SK-N-SH (cell line): ENCODE measurements at regions not wholly inside any gene's neighbourhood (a gene's known extent, or its start where the extent isn't known, plus 50 kb on each side); places are given as distances from the start of the nearest gene placed in this dataset.

ENCODE experiments used
- CTCF ChIA-PET: fragments of 300-600, 350-600 bp; formaldehyde crosslinking; extraction: SDS; loops from one replicate; lab custom pipeline; 2021; lab: Yijun Ruan, JAX
- POLR2A ChIA-PET: fragments of 350-600 bp; sonication (Branson Sonifier 250); formaldehyde crosslinking; extraction: SDS; loops from one replicate; lab custom pipeline; 2020; ENCODE audit warnings: antibody characterized with exemption, inconsistent platforms; lab: Yijun Ruan, JAX
- DNase-seq: peaks from one replicate; pipeline ENCODE4 v3.0.0; 2012
- H2AFZ ChIP-seq: fragments of 200-600 bp; sonication (generic); 2 replicates; pipeline ENCODE4 v1.8.1; 2016; ENCODE audit warnings: antibody characterized with exemption, mild to moderate bottlenecking, low read depth
- H3F3A ChIP-seq: fragments of 200-600 bp; sonication (generic); replicated peaks from 2 replicates; pipeline ENCODE3; 2016; ENCODE audit warnings: antibody characterized with exemption, mild to moderate bottlenecking; ENCODE audit not compliant: insufficient read depth
- H3K27ac ChIP-seq, 2 experiments: fragments of 200-500 bp in 1 of 2; fragments of 200-600 bp in 1 of 2; sonication (Bioruptor generic) in 1 of 2; sonication (generic), shearing (Covaris generic) in 1 of 2; 2 replicates each; pipeline versions ENCODE4 v1.5.1 to v1.6.1; 2014 to 2016; ENCODE audit warnings: low read depth in 2 of 2, inconsistent platforms in 1 of 2, low read length in 1 of 2, mild to moderate bottlenecking in 1 of 2, mixed read lengths in 1 of 2
- H3K27me3 ChIP-seq: fragments of 200-600 bp; sonication (generic), shearing (Covaris generic); 2 replicates; pipeline ENCODE4 v1.6.1; 2016; ENCODE audit warnings: mixed run types; ENCODE audit not compliant: insufficient read depth
- H3K36me3 ChIP-seq, 2 experiments: fragments of 200-500 bp in 1 of 2; fragments of 200-600 bp in 1 of 2; sonication (Bioruptor generic) in 1 of 2; sonication (generic) in 1 of 2; replicated peaks in 1 of 2; 2 replicates each; pipeline versions ENCODE3 to v1.5.1; 2014 to 2016; ENCODE audit warnings: low read length in 1 of 2, mild to moderate bottlenecking in 1 of 2; ENCODE audit not compliant: insufficient read depth in 2 of 2, control insufficient read depth in 1 of 2
- H3K4me1 ChIP-seq, 2 experiments: fragments of 200-500 bp in 1 of 2; fragments of 200-600 bp in 1 of 2; sonication (Bioruptor generic) in 1 of 2; sonication (generic), shearing (Covaris generic) in 1 of 2; 2 replicates each; pipeline versions ENCODE4 v1.5.1 to v1.6.1; 2014 to 2016; ENCODE audit warnings: low read depth in 1 of 2, low read length in 1 of 2, mixed run types in 1 of 2; ENCODE audit not compliant: insufficient read depth in 2 of 2, control insufficient read depth in 1 of 2
- H3K4me2 ChIP-seq: fragments of 200-600 bp; sonication (generic), shearing (Covaris generic); 2 replicates; pipeline ENCODE4 v1.6.1; 2017; ENCODE audit warnings: mixed run types
- H3K4me3 ChIP-seq, 2 experiments: fragments of 200-500 bp in 1 of 2; fragments of 200-600 bp in 1 of 2; sonication (Bioruptor generic) in 1 of 2; sonication (generic), shearing (Covaris generic) in 1 of 2; 2 replicates each; pipeline versions ENCODE4 v1.5.1 to v1.8.1; 2014 to 2016; ENCODE audit warnings: low read depth in 2 of 2, inconsistent platforms in 1 of 2, low read length in 1 of 2, mild to moderate bottlenecking in 1 of 2, mixed read lengths in 1 of 2, moderate library complexity in 1 of 2
- H3K79me2 ChIP-seq: fragments of 200-600 bp; sonication (generic); 2 replicates; pipeline ENCODE4 v1.8.1; 2017; ENCODE audit warnings: mild to moderate bottlenecking; ENCODE audit not compliant: insufficient read depth
- H3K9ac ChIP-seq: fragments of 200-600 bp; sonication (generic); 2 replicates; pipeline ENCODE4 v1.6.1; 2017; ENCODE audit warnings: mixed run types
- H3K9me2 ChIP-seq: fragments of 200-600 bp; sonication (generic); 2 replicates; pipeline ENCODE4 v1.6.1; 2017; ENCODE audit warnings: mixed run types
- H3K9me3 ChIP-seq: fragments of 200-600 bp; sonication (generic); 2 replicates; pipeline ENCODE4 v1.6.1; 2017; ENCODE audit warnings: mixed run types, mild to moderate bottlenecking, moderate library complexity
- H4K20me1 ChIP-seq: fragments of 200-600 bp; sonication (generic); 2 replicates; pipeline ENCODE4 v1.6.1; 2017; ENCODE audit warnings: mild to moderate bottlenecking, mixed run types; ENCODE audit not compliant: insufficient read depth
- CHD2 ChIP-seq: fragments of 150-350 bp; IDR thresholded peaks from 2 replicates; pipeline ENCODE4 v1.6.1; 2018; ENCODE audit warnings: low read length; ENCODE audit not compliant: partially characterized antibody
- EP300 ChIP-seq, 2 experiments: IDR thresholded peaks; 2 replicates each; pipeline versions ENCODE4 v1.4.0 to v1.6.1; 2012; ENCODE audit warnings: borderline replicate concordance in 1 of 2, low read depth in 1 of 2, low read length in 1 of 2
- FOXM1 ChIP-seq: IDR thresholded peaks from 2 replicates; pipeline ENCODE4 v1.4.0; 2012; ENCODE audit warnings: low read depth, mild to moderate bottlenecking
- JUND ChIP-seq: IDR thresholded peaks from 2 replicates; pipeline ENCODE4 v1.4.0; 2012
- NFIC ChIP-seq: IDR thresholded peaks from 2 replicates; pipeline ENCODE4 v1.4.0; 2012; ENCODE audit warnings: borderline replicate concordance
- POLR2AphosphoS5 ChIP-seq: IDR thresholded peaks from 2 replicates; pipeline ENCODE4 v1.6.1; 2012; ENCODE audit warnings: low read depth, low read length
- RCOR1 ChIP-seq: fragments of 150-350 bp; IDR thresholded peaks from 2 replicates; pipeline ENCODE4 v1.6.1; 2017; ENCODE audit warnings: antibody characterized with exemption, low read length
- SIN3A ChIP-seq: IDR thresholded peaks from 2 replicates; pipeline ENCODE4 v1.6.1; 2012; ENCODE audit warnings: low read depth, mild to moderate bottlenecking, low read length, moderate library complexity, borderline replicate concordance
- SMC3 ChIP-seq: IDR thresholded peaks from 2 replicates; pipeline ENCODE4 v1.6.1; 2012; ENCODE audit warnings: low read depth, low read length, improper control_type of control experiment
- TAF1 ChIP-seq: IDR thresholded peaks from 2 replicates; pipeline ENCODE4 v1.6.1; 2012; ENCODE audit warnings: low read depth, mild to moderate bottlenecking, low read length, moderate library complexity, borderline replicate concordance
- TCF12 ChIP-seq: IDR thresholded peaks from 2 replicates; pipeline ENCODE4 v1.4.0; 2012
- TEAD4 ChIP-seq: IDR thresholded peaks from 2 replicates; pipeline ENCODE4 v1.4.0; 2012; ENCODE audit warnings: mild to moderate bottlenecking, borderline replicate concordance; ENCODE audit not compliant: insufficient read depth
- YY1 ChIP-seq: IDR thresholded peaks from 2 replicates; pipeline ENCODE4 v1.4.0; 2012; ENCODE audit warnings: low read depth, mild to moderate bottlenecking
- WGBS: methylation state at CpG from one replicate; pipeline ENCODE4 v1.1.6; 2017; ENCODE audit warnings: low lambda C conversion rate; 5-methylcytosine and 5-hydroxymethylcytosine counted together
- TF ChIP-seq, protein P1 (sequence below): fragments of 150-350 bp; IDR thresholded peaks from 2 replicates; pipeline ENCODE4 v1.6.1; 2016; ENCODE audit warnings: mild to moderate bottlenecking, low read depth, low read length
- TF ChIP-seq, protein P2 (sequence below): IDR thresholded peaks from 2 replicates; pipeline ENCODE4 v1.4.0; 2012; ENCODE audit warnings: low read depth
- TF ChIP-seq, protein P3 (sequence below): IDR thresholded peaks from 2 replicates; pipeline ENCODE4 v1.4.0; 2012; ENCODE audit warnings: low read depth, borderline replicate concordance
- TF ChIP-seq, protein P4 (sequence below): IDR thresholded peaks from 2 replicates; pipeline ENCODE4 v1.4.0; 2012; ENCODE audit warnings: low read depth, borderline replicate concordance
- TF ChIP-seq, protein P5 (sequence below): IDR thresholded peaks from 2 replicates; pipeline ENCODE4; 2012

DNA sequence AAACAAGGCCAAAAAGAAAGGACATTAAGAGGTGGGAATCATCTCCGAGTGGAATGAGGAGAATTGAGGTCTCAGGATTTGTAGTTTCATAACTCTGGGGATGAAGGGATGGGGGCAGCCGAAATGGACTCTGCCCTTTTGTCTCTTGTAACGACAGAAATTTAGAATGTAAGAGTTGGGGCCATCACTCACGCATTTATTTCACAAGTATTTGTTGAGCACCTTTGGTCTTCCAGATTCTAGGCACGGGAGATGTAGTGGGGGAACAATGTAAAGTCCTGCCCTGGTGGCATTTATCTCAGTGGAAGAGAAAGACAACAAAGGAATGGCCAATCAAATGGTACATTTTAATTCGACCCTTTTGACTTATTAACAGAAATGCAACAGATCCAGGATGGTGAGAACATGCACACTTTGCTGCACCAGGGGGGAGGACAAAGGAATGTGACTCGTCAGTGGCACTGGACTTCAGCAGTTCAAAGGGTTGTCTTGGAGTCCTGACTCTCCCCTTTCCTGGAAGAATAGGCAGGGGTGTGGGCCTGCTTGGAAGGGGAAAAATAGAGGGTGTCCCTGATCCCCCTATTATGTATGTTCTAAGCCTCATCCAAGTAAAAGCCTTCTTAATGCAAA lies 102.0 kb downstream of the TMEM30B start:
- peak overlapping the region; percentile 86; the same call in 1 of the 2 replicates for H3K9ac ChIP-seq
- H3K9me3 ChIP-seq, result no peaks in the 10 kb centered on the region
- WGBS, result 51% methylated on average over 7 of the region's 7 CpGs
- peaks cover 0 to 53% of the 10 kb centered on the region in 2 experiments; a peak in 2 of 4 replicates for H3K4me1 ChIP-seq
- no peaks in the 10 kb centered on the region for H3K9me2 ChIP-seq
- no peak overlapping the region for H3K4me3 ChIP-seq
- DNase-seq, result no peak
- no peaks in the 10 kb centered on the region for H3K27me3 ChIP-seq
- peak overlapping the region; percentile 60 to 100; a peak in 3 of 4 replicates for H3K27ac ChIP-seq
- H3K79me2 ChIP-seq, result no peaks in the 10 kb centered on the region
- TF ChIP-seq, protein P1, sequence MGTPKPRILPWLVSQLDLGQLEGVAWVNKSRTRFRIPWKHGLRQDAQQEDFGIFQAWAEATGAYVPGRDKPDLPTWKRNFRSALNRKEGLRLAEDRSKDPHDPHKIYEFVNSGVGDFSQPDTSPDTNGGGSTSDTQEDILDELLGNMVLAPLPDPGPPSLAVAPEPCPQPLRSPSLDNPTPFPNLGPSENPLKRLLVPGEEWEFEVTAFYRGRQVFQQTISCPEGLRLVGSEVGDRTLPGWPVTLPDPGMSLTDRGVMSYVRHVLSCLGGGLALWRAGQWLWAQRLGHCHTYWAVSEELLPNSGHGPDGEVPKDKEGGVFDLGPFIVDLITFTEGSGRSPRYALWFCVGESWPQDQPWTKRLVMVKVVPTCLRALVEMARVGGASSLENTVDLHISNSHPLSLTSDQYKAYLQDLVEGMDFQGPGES, result no peak
- TF ChIP-seq FOXM1 (no peak), CHD2 (no peak), TEAD4 (no peak)
- H2AFZ ChIP-seq, result no peak overlapping the region
- POLR2A ChIA-PET, result no interaction called here
- peaks cover 43% of the 10 kb centered on the region for H3F3A ChIP-seq
- H4K20me1 ChIP-seq, result no peaks in the 10 kb centered on the region
- peak overlapping the region; percentile 62 for H3K4me2 ChIP-seq
- H3K36me3 ChIP-seq, result no peaks in the 10 kb centered on the region
- CTCF ChIA-PET, result interaction anchor here (0.6 kb wide), 1 partner anchor 11 kb away, joined by 4 read pairs; no protein-coding TSS in a partner anchor

DNA sequence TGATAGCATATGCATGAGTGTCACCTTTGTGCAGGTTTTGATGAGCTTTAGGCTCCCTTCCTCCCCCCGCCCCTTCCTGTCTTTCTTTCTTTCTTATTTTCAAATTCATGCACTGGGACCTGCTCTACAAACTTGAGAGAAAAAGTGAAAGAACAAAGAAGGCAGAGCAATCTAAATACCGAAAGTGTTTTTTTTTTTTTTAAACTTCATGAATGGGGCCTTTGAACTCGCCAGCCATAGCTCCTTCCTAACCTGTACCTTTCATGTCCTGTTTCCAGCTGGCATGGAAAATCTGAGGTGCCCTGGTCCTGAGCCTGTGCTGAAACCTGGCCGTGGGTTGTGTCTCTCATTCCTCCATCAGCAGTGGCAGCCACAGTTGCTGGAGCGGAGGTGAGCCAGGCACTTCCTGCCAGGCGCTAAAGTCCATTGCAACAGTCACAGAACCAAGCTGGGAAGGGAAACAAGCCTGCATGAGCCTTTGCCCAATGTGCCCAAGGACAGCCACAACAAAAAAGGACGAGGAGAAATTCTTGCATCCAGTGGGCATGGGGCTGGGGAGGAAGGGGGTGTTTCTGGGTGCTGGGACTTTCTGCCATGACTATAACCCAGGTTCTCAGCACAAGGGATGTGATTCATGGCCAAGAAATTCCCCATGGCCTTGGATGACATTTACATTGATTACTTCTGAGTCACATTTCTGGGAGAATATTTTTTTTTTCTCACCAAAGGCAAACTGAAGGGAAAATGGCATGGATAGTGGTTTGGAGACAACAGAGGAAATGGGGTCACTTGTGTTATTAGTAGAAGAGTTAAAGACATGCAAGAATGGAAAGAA lies 102.7 kb downstream of the TMEM30B start:
- Histone ChIP-seq H3K4me3 (peak overlapping the region in 1 of 2 experiments; percentile 24; a peak in 1 of 4 replicates), H4K20me1 (no peaks in the 10 kb centered on the region)
- TF ChIP-seq TAF1, result no peak
- TF ChIP-seq TCF12, result peak; percentile 90
- TF ChIP-seq, protein P2, sequence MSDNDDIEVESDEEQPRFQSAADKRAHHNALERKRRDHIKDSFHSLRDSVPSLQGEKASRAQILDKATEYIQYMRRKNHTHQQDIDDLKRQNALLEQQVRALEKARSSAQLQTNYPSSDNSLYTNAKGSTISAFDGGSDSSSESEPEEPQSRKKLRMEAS, result peak; percentile 20
- peak; percentile 57 for TF ChIP-seq YY1
- TF ChIP-seq, protein P1, result no peak
- peak; percentile 98 for TF ChIP-seq JUND
- peak; percentile 89 for TF ChIP-seq NFIC
- no peak for TF ChIP-seq SMC3
- TF ChIP-seq, protein P3, sequence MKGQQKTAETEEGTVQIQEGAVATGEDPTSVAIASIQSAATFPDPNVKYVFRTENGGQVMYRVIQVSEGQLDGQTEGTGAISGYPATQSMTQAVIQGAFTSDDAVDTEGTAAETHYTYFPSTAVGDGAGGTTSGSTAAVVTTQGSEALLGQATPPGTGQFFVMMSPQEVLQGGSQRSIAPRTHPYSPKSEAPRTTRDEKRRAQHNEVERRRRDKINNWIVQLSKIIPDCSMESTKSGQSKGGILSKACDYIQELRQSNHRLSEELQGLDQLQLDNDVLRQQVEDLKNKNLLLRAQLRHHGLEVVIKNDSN, result no peak
- TF ChIP-seq, protein P4, sequence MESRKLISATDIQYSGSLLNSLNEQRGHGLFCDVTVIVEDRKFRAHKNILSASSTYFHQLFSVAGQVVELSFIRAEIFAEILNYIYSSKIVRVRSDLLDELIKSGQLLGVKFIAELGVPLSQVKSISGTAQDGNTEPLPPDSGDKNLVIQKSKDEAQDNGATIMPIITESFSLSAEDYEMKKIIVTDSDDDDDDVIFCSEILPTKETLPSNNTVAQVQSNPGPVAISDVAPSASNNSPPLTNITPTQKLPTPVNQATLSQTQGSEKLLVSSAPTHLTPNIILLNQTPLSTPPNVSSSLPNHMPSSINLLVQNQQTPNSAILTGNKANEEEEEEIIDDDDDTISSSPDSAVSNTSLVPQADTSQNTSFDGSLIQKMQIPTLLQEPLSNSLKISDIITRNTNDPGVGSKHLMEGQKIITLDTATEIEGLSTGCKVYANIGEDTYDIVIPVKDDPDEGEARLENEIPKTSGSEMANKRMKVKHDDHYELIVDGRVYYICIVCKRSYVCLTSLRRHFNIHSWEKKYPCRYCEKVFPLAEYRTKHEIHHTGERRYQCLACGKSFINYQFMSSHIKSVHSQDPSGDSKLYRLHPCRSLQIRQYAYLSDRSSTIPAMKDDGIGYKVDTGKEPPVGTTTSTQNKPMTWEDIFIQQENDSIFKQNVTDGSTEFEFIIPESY, result 0 out of 2 replicates have a peak, but pooled peaks have one; percentile 35
- no peak for TF ChIP-seq RCOR1
- TF ChIP-seq, protein P5, sequence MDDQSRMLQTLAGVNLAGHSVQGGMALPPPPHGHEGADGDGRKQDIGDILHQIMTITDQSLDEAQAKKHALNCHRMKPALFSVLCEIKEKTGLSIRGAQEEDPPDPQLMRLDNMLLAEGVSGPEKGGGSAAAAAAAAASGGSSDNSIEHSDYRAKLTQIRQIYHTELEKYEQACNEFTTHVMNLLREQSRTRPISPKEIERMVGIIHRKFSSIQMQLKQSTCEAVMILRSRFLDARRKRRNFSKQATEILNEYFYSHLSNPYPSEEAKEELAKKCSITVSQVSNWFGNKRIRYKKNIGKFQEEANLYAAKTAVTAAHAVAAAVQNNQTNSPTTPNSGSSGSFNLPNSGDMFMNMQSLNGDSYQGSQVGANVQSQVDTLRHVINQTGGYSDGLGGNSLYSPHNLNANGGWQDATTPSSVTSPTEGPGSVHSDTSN, result peak; percentile 89
- peak in 1 of 2 experiments; percentile 91; a peak in 1 of 4 replicates for TF ChIP-seq EP300 (IDR thresholded peaks at IDR 0.05; ENCODE audit: borderline replicate concordance in 1 of 2, low read depth in 1 of 2, low read length in 1 of 2)
- peak; percentile 92 for TF ChIP-seq TEAD4
- peak; percentile 78 for TF ChIP-seq POLR2AphosphoS5
- TF ChIP-seq SIN3A, result no peak
- TF ChIP-seq FOXM1, result peak; percentile 74; the same call in 1 of the 2 replicates

More for the DNA sequence above, 102.7 kb downstream of the TMEM30B start:
- CTCF ChIA-PET, result interaction anchor here (0.6 kb wide), 1 partner anchor 10 kb away, joined by 4 read pairs; no protein-coding TSS in a partner anchor
- H3K36me3 ChIP-seq, result no peaks in the 10 kb centered on the region
- H3K27me3 ChIP-seq, result no peaks in the 10 kb centered on the region
- no peak for DNase-seq
- H2AFZ ChIP-seq, result peak overlapping the region; percentile 72
- H3K9me3 ChIP-seq, result no peaks in the 10 kb centered on the region
- WGBS, result 25% methylated on average over 7 of the region's 7 CpGs
- peak overlapping the region; percentile 79 to 100; a peak in 3 of 4 replicates for H3K27ac ChIP-seq
- H3F3A ChIP-seq, result peaks cover 36% of the 10 kb centered on the region
- H3K79me2 ChIP-seq, result no peaks in the 10 kb centered on the region
- H3K9ac ChIP-seq, result peak overlapping the region; percentile 86
- H3K4me2 ChIP-seq, result peak overlapping the region; percentile 62
- peaks cover 0 to 47% of the 10 kb centered on the region in 2 experiments; a peak in 2 of 4 replicates for H3K4me1 ChIP-seq
- H3K9me2 ChIP-seq, result no peaks in the 10 kb centered on the region
- POLR2A ChIA-PET, result no interaction called here
